ENCODE measurements at regions not wholly inside any gene's neighbourhood (a gene's known extent, or its start where the extent isn't known, plus 50 kb on each side); places are given as distances from the start of the nearest gene placed in this dataset.

GRCh38 chr6:113363048-113363798, 493.9 kb upstream of the MARCKS start:
- DNase-seq, result no peak
- in situ Hi-C loops (cut with HindIII; ENCODE audit: low pct_ligation_motif_present, low sequenced_read_pairs), result no loop called here
- Histone ChIP-seq H3K36me3 (replicated peaks) (no peaks in the 10 kb centered on the region), H3K27me3 (replicated peaks) (no peaks in the 10 kb centered on the region), H3K27ac (peak overlapping the region; percentile 85), H3K4me3 (ENCODE audit: low read depth, low read length) (no peak overlapping the region)
- no peak for TF ChIP-seq CTCF (IDR thresholded peaks at IDR 0.05; ENCODE audit: low read depth, low read length, missing control alignments)

GRCh38 chr6:113363866-113364265, 493.3 kb upstream of the MARCKS start:
- Histone ChIP-seq H3K27me3 (replicated peaks) (no peaks in the 10 kb centered on the region), H3K4me3 (ENCODE audit: low read depth, low read length) (no peak overlapping the region), H3K36me3 (replicated peaks) (no peaks in the 10 kb centered on the region), H3K27ac (peak overlapping the region; percentile 85)
- in situ Hi-C loops (cut with HindIII; ENCODE audit: low pct_ligation_motif_present, low sequenced_read_pairs), result no loop called here
- no peak for TF ChIP-seq CTCF (IDR thresholded peaks at IDR 0.05; ENCODE audit: low read depth, low read length, missing control alignments)
- DNase-seq, result no peak

GRCh38 chr6:113364766-113365165, 492.4 kb upstream of the MARCKS start:
- TF ChIP-seq CTCF (IDR thresholded peaks at IDR 0.05; ENCODE audit: low read depth, low read length, missing control alignments), result no peak
- no peak for DNase-seq
- no peak overlapping the region for H3K4me3 ChIP-seq (ENCODE audit: low read depth, low read length)
- H3K27ac ChIP-seq, result peak overlapping the region; percentile 85
- H3K27me3 ChIP-seq (replicated peaks), result no peaks in the 10 kb centered on the region
- no peaks in the 10 kb centered on the region for H3K36me3 ChIP-seq (replicated peaks)
- in situ Hi-C loops (cut with HindIII; ENCODE audit: low pct_ligation_motif_present, low sequenced_read_pairs), result no loop called here

GRCh38 chr6:113365191-113365590, 492.0 kb upstream of the MARCKS start:
- Histone ChIP-seq H3K27me3 (replicated peaks) (no peaks in the 10 kb centered on the region), H3K27ac (peak overlapping the region; percentile 85), H3K36me3 (replicated peaks) (no peaks in the 10 kb centered on the region), H3K4me3 (ENCODE audit: low read depth, low read length) (no peak overlapping the region)
- DNase-seq, result peak; percentile 48
- no peak for TF ChIP-seq CTCF (IDR thresholded peaks at IDR 0.05; ENCODE audit: low read depth, low read length, missing control alignments)
- in situ Hi-C loops (cut with HindIII; ENCODE audit: low pct_ligation_motif_present, low sequenced_read_pairs), result no loop called here

- Histone ChIP-seq H3K36me3 (replicated peaks) (no peaks in the 10 kb centered on the region), H3K27me3 (replicated peaks) (no peaks in the 10 kb centered on the region), H3K27ac (no peak overlapping the region), H3K4me3 (ENCODE audit: low read depth, low read length) (no peak overlapping the region)
- DNase-seq, result no peak
- in situ Hi-C loops (cut with HindIII; ENCODE audit: low pct_ligation_motif_present, low sequenced_read_pairs), result no loop called here
- TF ChIP-seq CTCF (IDR thresholded peaks at IDR 0.05; ENCODE audit: low read depth, low read length, missing control alignments), result no peak
These were observed 490.6 kb upstream of the MARCKS start for GRCh38 chr6:113366505-113366904.
